D721Med (cell line): ENCODE measurements at regions not wholly inside any gene's neighbourhood (a gene's known extent, or its start where the extent isn't known, plus 50 kb on each side); places are given as distances from the start of the nearest gene placed in this dataset.

Source experiments
- DNase-seq: peaks from one replicate; pipeline ENCODE4 v3.0.0; 2011; ENCODE audit warnings: low spot score; ENCODE audit not compliant: insufficient read length
- FAIRE-seq: peaks from 2 replicates; lab custom pipeline; 2011; peaks lifted over from hg19 to GRCh38; lab: Jason Lieb, UNC
- CTCF ChIP-seq: IDR thresholded peaks from 2 replicates; pipeline ENCODE4 v1.5.1; 2012; ENCODE audit warnings: mild to moderate bottlenecking, control low read depth; ENCODE audit not compliant: insufficient read depth; ENCODE audit errors: missing control alignments

DNA sequence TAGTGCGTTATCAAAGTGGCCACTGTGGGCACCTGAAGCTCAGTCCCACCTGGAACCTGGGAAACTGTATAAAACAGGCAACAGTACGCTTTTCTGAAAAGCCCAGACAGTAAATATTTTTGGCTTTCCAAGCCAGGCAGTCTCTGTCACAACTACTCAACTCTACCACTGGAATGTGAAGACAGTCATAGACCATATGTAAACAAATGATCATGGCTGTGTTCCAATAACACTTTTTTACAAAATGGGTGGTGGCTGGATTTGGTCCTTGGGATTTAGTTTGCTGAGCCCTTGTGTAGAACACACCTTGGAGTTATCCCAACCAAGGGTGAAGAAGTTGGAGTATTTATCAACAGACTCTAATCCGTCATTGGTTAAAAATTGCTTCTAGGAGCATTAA is 259.9 kb downstream of the SKIDA1 start:
- TF ChIP-seq CTCF, result no peak
- no peak for FAIRE-seq
- DNase-seq, result no peak

GRCh38 chr10:21264271-21264670 is 261.2 kb downstream of the SKIDA1 start:
- DNase-seq (no peak), FAIRE-seq (no peak)
- TF ChIP-seq CTCF, result no peak

DNA sequence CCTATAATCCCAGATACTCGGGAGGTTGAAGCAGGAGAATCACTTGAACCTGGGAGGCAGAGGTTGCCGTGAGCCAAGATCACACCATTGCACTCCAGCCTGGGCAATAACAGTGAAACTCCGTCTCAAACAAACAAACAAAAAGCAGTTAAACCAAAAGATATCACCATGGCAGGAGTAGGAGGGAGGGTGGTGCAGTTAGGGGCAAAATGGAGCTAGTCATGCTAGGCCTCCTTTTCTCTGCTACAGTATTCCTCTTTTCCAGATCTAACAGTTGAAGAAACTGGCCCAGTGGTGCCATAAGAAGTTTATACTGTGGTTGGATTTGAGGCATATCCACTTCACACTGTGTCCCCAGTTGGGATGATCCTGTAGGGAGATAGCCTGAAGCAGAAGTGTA is 261.6 kb downstream of the SKIDA1 start:
- DNase-seq (no peak), FAIRE-seq (no peak)
- TF ChIP-seq CTCF, result no peak

GRCh38 chr10:21263263-21263803 is 262.1 kb downstream of the SKIDA1 start:
- FAIRE-seq (no peak), DNase-seq (no peak)
- TF ChIP-seq CTCF, result no peak

DNA sequence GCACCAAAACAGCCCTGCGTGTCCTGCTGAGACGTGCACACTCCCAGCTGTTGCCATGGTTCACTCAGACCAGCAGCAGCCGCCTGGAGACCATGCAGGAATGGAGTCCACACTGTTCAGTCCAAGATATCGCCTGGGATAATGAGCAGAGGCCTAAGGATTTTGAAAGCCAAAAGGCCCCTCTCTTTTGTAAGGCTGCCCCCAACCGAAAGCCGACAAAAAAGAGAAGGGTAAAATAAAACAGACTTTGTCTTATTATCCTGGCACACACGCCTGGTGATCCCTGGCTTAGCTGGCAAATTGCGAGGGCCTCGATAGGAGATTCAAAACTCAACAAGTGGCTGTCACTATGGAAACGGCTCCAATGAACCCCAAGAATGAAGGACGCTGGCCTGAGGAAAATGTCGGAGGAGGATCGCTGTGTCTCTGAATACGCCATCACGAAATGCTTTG is 263.6 kb downstream of the SKIDA1 start:
- FAIRE-seq (no peak), DNase-seq (no peak)
- no peak for TF ChIP-seq CTCF

DNA sequence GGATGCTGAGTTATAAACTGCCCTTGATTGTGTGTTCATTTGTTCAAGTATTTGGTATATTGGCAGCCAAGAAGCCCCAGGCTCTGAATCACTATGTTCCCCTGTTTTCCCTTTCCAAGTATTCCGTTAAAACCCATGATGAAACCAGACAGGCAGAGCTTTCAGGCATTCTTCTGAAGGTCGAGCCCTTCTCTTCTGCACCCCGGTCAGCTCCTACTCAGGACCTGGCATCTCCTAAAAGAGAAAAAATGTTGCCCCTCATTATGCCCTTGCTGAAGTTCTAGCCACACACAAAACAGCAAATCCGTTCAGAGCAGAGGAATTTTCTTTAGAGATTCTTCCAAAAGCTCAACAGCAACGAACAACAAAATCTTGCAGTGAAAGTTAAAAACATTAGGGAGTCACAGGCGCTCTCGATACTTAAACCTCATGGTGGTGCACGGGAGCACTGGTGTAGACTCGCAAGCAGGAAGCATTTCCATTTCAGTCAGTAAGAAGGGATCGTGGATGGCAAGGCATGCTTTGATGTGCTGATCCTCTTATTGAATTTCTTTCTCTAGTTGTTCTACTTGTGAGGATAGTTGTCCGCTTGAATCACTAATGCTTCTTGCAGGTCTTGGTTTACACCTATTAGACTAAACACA is 264.9 kb downstream of the SKIDA1 start:
- no peak for FAIRE-seq
- TF ChIP-seq CTCF, result no peak

GRCh38 chr10:21260066-21260465 is 265.4 kb downstream of the SKIDA1 start:
- DNase-seq (no peak), FAIRE-seq (no peak)
- no peak for TF ChIP-seq CTCF

More for the DNA sequence above, 264.9 kb downstream of the SKIDA1 start:
- no peak for DNase-seq
